Esophagus muscularis mucosa (tissue), 4 donors: ENCODE measurements at regions not wholly inside any gene's neighbourhood (a gene's known extent, or its start where the extent isn't known, plus 50 kb on each side); places are given as distances from the start of the nearest gene placed in this dataset.

ENCODE experiments used
- DNase-seq: peaks from one replicate; pipeline ENCODE4 v3.0.0-alpha.2; 2017; ENCODE audit errors: extremely low spot score
- H3K27ac ChIP-seq, 4 donors: fragments of 200-600 bp; sonication (generic); replicated peaks in 1 of 4; 1 replicate in 3 of 4; 2 replicates in 1 of 4; pipeline ENCODE4 v1.5.1; 2016 to 2019; ENCODE audit warnings: mild to moderate bottlenecking in 1 of 4
- H3K27me3 ChIP-seq, 4 donors: fragments of 200-600 bp; sonication (generic); one replicate each; pipeline versions ENCODE4 v1.5.1 to v1.6.0; 2016 to 2019
- H3K36me3 ChIP-seq, 4 donors: fragments of 200-600 bp; sonication (generic); one replicate each; pipeline ENCODE4 v1.5.1; 2016 to 2019
- H3K4me1 ChIP-seq, 4 donors: fragments of 200-600 bp; sonication (generic); one replicate each; pipeline ENCODE4 v1.5.1; 2016 to 2019
- H3K4me3 ChIP-seq, 4 donors: fragments of 200-600 bp; sonication (generic); 1 replicate in 2 of 4; 2 replicates in 2 of 4; pipeline ENCODE4 v1.5.1; 2016 to 2019; ENCODE audit warnings: mild to moderate bottlenecking in 4 of 4, moderate library complexity in 1 of 4
- H3K9me3 ChIP-seq, 4 donors: fragments of 200-600 bp; sonication (generic); 1 replicate in 3 of 4; 2 replicates in 1 of 4; pipeline ENCODE4 v1.5.1; 2016 to 2019
- CTCF ChIP-seq, 3 experiments: fragments of 200-600 bp in 2 of 3; fragments of 450-650 bp in 1 of 3; sonication (generic) in 2 of 3; IDR thresholded peaks; one replicate each; pipeline ENCODE4 v1.5.1; 2017 to 2019; ENCODE audit warnings: antibody characterized with exemption in 3 of 3, mild to moderate bottlenecking in 2 of 3, moderate library complexity in 1 of 3
- EP300 ChIP-seq: sonication (generic); formaldehyde crosslinking; IDR thresholded peaks from one replicate; pipeline ENCODE4 v1.6.1; 2017; ENCODE audit warnings: antibody characterized with exemption
- POLR2A ChIP-seq: fragments of 450-650 bp; IDR thresholded peaks from one replicate; pipeline ENCODE4 v1.6.1; 2017; ENCODE audit warnings: antibody characterized with exemption, moderate library complexity, mild to moderate bottlenecking, low read depth
- POLR2AphosphoS5 ChIP-seq, 2 donors: sonication (generic); formaldehyde crosslinking; IDR thresholded peaks; one replicate each; pipeline ENCODE4 v1.6.1; 2017; ENCODE audit warnings: antibody characterized with exemption in 2 of 2
- WGBS: methylation state at CpG from one replicate; pipeline ENCODE4 v1.1.5; 2018; 5-methylcytosine and 5-hydroxymethylcytosine counted together
- intact Hi-C: fragments of 100-400 bp; cut with DNase I; formaldehyde crosslinking; loops from one replicate; pipeline ENCODE4 v1.15.1; 2023

- H3K9me3 ChIP-seq: peaks cover 0 to 5% (median 0%) of the 10 kb centered on the region in 4 donors
- WGBS: 70% methylated on average over 3 of the region's 4 CpGs
- H3K27ac ChIP-seq: no peak overlapping the region
- H3K36me3 ChIP-seq: no peaks in the 10 kb centered on the region
- intact Hi-C loops: no loop called here
- H3K4me3 ChIP-seq: no peak overlapping the region
- no peak for TF ChIP-seq CTCF (IDR thresholded peaks at IDR 0.05)
- TF ChIP-seq EP300: no peak
- no peak for TF ChIP-seq POLR2A
- no peak for TF ChIP-seq POLR2AphosphoS5 (IDR thresholded peaks at IDR 0.05)
- no peaks in the 10 kb centered on the region for H3K27me3 ChIP-seq
- peaks cover 0 to 16% (median 9%) of the 10 kb centered on the region in 4 donors for H3K4me1 ChIP-seq
- no peak for DNase-seq
Measured at GRCh38 chr10:78645975-78646374, 422.8 kb upstream of the ZMIZ1 start.

DNA sequence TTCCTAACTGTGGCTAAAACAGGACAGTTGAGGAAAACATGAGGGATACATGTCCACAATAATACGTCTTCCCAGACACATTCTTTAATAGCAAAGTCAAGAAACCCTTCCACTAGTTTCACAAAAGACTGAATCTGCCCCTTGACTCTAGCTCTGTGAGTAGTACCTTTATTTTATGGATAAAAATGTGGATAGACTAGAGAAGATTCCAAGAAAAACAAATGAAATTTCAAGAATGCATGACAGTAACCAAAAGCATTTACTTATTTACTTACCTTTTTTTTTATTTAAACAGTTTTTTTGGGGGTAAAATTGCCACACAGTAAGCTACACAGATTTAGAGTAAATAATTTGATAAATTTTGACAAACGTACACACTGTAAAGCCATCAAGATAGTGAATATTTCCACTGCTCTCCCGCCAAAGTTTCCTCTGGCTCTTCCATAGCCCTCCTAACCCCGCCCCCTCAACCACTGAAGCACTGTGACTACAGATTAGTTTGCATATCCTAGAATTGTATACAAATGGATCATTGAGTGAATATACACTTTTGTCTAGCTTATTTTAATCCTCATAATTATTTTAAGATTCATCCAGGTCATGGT, 420.4 kb upstream of the ZMIZ1 start:
- no peak overlapping the region for H3K4me3 ChIP-seq
- peaks cover 0 to 7% (median 0%) of the 10 kb centered on the region in 4 donors for H3K4me1 ChIP-seq
- H3K27me3 ChIP-seq: no peaks in the 10 kb centered on the region
- H3K36me3 ChIP-seq: no peaks in the 10 kb centered on the region
- WGBS: 88% methylated on average over 4 of the region's 4 CpGs
- H3K9me3 ChIP-seq: peaks cover 0 to 5% (median 0%) of the 10 kb centered on the region in 4 donors
- no peak for DNase-seq
- intact Hi-C loops: no loop called here
- TF ChIP-seq EP300: no peak
- TF ChIP-seq CTCF (IDR thresholded peaks at IDR 0.05): no peak
- TF ChIP-seq POLR2AphosphoS5 (IDR thresholded peaks at IDR 0.05): no peak
- TF ChIP-seq POLR2A: no peak
- no peak overlapping the region for H3K27ac ChIP-seq

DNA sequence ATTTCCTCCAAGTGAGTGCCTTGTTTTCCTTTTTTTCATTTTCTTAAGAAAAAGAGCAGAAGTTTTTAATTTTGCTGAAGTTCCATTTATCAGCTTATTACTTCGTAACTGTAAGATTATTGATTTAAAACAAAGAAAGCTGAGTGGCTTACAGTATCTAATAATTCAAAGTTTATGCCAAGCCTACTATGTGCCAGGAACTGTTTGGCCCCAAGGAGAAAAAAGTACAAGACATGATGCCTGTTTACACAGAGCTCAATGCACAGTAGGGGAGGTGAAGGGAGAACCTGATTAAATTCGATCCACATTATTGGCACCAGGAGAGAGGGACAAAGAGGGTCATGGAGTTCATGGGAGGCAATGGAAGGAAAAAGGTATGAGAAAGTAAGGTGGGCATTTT, 419.3 kb upstream of the ZMIZ1 start:
- peaks cover 0 to 7% (median 0%) of the 10 kb centered on the region in 4 donors for H3K4me1 ChIP-seq
- DNase-seq: no peak
- intact Hi-C loops: no loop called here
- H3K27me3 ChIP-seq: no peaks in the 10 kb centered on the region
- WGBS: 88% methylated on average over 2 of the region's 2 CpGs
- no peak overlapping the region for H3K4me3 ChIP-seq
- H3K27ac ChIP-seq: no peak overlapping the region
- H3K36me3 ChIP-seq: no peaks in the 10 kb centered on the region
- peaks cover 0 to 5% (median 0%) of the 10 kb centered on the region in 4 donors for H3K9me3 ChIP-seq
- no peak for TF ChIP-seq POLR2AphosphoS5 (IDR thresholded peaks at IDR 0.05)
- TF ChIP-seq POLR2A: no peak

DNA sequence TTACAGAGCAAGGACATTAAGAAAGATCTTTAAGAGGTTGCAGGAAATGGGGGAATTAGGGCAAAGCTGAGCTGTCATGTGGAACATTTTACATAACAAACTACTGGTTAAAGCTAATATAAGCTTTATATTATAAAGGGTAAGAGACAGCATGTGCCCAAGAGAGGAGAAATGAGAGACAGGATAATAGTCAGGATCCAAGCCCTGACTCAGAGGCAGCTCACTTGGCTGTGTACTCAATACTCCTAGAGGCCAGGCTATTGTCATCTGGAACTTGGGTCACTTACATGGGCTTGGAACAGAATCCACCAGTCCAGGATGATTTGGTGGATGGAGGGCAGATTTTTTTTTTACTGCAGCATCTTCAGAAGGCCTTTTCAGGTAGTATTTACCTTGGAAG, 418.6 kb upstream of the ZMIZ1 start:
- no peak for DNase-seq
- Histone ChIP-seq H3K9me3 (no peaks in the 10 kb centered on the region), H3K4me3 (no peak overlapping the region), H3K27me3 (no peaks in the 10 kb centered on the region), H3K27ac (no peak overlapping the region), H3K4me1 (peaks cover 0 to 7% (median 0%) of the 10 kb centered on the region in 4 donors), H3K36me3 (no peaks in the 10 kb centered on the region)
- TF ChIP-seq CTCF (IDR thresholded peaks at IDR 0.05) (no peak), EP300 (no peak), POLR2A (no peak), POLR2AphosphoS5 (IDR thresholded peaks at IDR 0.05) (no peak)
- intact Hi-C loops: no loop called here

DNA sequence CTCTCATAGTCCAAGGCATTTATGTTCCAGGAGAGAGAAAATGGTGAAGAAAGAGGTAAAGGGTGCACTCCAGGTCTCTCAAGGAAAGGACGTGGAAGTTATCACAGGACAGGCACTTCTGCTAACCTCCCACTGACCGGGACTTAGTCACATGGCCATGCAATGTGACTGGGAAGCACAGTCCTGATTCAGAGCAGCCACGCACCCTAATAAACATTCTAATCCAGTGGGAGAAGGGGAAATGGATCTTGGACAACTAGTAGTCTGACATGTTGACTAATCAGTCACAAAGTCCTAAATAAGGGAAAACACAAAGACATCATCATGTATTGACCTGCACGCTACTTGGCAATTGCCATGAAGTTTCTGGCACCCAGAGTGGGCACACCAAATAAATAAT, 417.5 kb upstream of the ZMIZ1 start:
- intact Hi-C loops: no loop called here
- WGBS: 89% methylated on average over 4 of the region's 4 CpGs
- H3K36me3 ChIP-seq: no peaks in the 10 kb centered on the region
- no peak overlapping the region for H3K27ac ChIP-seq
- H3K4me1 ChIP-seq: peaks cover 0 to 8% (median 2%) of the 10 kb centered on the region in 4 donors
- TF ChIP-seq CTCF (IDR thresholded peaks at IDR 0.05): no peak
- TF ChIP-seq POLR2AphosphoS5 (IDR thresholded peaks at IDR 0.05): no peak
- TF ChIP-seq EP300: no peak
- no peak for TF ChIP-seq POLR2A
- H3K9me3 ChIP-seq: no peaks in the 10 kb centered on the region
- H3K27me3 ChIP-seq: no peaks in the 10 kb centered on the region
- no peak overlapping the region for H3K4me3 ChIP-seq
- DNase-seq: no peak
